GM18858 (cell line): ENCODE measurements at regions not wholly inside any gene's neighbourhood (a gene's known extent, or its start where the extent isn't known, plus 50 kb on each side); places are given as distances from the start of the nearest gene placed in this dataset.
"Not testable (repeated sequence)": the region's sequence is repeated elsewhere in the genome, so short reads cannot be mapped to it uniquely, and the experiment has no call there.

ENCODE experiments used
- ATAC-seq: cut with Tn5 transposase; IDR thresholded peaks from one replicate; pipeline ENCODE4 v1.9.1; 2021; ENCODE audit not compliant: unreplicated experiment

DNA sequence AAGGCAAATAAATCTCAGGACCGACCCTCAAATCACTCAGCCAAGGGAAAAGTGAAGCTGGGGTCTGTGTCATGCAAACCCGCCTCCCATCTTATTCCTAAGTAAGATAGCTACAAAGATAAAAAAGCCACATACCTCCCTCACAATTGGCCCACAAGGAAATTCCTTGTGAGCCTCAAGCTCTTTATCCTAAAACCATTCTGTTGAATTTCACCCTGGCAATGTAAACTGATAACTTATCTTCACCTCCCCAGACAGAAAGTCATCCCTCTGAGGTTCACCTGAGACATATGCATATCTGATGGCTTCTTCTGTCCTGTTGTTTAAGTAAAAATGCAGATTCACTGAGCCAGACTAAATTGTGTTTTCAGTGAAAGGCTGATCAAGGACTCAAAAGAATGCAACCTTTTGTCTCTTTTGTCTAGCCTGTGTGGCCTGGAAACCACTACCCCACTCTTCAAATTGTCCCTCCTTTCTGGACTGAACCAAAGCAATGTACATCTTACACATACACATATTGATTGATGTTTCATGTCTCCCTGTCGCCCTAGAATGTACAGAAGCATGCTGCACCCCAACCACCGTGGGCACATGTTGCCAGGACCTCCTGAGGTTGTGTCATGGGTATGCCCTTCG lies 91.3 kb downstream of the MFAP3L start:
- no peak for ATAC-seq

DNA sequence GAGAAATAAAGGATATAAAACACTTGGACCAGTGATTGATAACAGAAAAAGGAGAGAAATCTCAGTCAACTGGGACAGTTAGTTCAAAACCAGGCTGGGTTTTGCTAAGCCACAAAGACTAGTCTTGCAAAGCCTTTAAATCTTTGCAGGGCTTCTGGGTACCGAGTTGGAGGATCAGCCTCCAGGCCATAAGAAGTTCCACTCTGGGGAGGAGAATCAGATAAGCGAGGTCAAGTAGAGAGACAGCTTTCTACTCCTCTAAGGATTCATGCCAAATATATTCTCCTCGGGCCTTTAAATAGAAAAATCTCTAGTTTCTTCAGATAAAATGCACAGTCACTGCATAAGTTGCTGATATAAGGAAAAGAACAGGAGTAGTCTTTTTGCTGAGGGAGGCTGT lies 92.7 kb downstream of the MFAP3L start:
- ATAC-seq = no peak

DNA sequence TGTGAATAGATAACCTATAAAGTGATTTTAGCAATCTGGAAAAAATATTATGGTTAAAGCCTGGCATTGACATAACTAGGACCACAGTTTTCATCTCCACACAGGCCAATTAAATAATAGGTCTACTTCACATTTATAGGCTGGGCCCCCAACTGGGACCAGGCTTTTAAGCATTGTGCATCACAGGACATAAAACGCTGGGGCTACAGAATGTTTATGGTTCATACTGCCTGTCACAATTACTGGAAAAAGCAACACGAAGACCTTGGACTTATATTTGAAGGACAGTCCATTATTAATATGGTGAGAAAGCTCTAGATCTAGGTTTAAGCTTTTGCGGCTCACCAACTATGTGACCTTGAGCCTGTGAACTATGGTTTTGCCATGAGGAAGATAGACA lies 94.2 kb downstream of the MFAP3L start:
- ATAC-seq = no peak

DNA sequence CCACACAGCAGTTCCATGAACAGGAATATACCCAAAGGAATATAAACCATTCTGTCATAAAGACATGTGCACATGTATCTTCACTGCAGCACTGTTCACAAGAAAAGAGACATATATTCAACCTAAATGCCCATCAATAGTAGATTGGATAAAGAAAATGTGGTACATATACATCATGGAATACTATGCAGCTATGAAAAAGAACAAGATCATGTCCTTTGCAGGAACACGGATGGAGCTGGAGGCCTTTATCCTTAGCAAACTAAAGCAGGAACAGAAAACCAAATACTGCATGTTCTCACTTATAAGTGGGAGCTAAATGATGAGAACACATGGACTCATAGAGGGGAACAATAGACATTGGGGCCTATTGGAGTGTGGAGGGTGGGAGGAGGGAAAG lies 95.4 kb downstream of the MFAP3L start:
- ATAC-seq = not testable (repeated sequence)

DNA sequence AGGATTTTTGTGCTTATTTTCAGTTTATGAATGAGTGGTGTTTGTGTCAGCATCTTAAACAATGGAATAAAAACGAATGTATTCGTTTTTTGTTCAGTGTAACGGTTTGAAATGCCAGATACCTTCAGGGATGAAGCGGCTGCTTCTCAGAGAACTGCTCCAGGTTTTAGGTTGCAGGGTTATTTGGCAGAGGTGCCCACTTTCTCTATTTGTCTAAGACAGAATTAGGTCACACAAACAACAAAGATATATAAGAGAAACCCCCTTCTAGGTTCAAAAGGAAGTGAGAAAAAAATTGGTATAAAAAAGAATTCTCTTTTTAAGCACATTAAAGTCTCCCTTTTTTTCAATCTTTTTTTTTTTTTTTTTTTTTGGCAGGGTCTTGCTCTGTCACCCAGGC lies 98.9 kb downstream of the MFAP3L start:
- ATAC-seq = no peak

DNA sequence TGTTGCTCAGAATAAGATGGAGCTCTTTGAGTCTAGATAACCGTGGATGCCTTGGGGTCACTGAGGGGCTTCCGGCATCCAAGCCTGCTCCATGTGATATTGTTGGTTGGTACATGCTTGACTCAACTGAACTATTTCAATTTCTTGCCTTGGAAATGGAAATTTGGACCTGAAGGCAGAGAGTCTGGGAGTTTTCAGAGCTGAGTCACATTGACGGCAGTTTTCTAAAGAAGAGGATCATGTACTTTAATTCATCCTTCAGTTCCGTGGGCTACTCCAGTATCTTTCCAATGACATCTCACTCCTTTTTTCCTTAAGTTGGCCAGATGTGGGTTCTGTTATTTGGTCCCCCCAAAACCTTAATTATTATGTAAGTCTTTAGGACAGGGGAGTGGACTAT lies 100.5 kb downstream of the MFAP3L start:
- no peak for ATAC-seq

DNA sequence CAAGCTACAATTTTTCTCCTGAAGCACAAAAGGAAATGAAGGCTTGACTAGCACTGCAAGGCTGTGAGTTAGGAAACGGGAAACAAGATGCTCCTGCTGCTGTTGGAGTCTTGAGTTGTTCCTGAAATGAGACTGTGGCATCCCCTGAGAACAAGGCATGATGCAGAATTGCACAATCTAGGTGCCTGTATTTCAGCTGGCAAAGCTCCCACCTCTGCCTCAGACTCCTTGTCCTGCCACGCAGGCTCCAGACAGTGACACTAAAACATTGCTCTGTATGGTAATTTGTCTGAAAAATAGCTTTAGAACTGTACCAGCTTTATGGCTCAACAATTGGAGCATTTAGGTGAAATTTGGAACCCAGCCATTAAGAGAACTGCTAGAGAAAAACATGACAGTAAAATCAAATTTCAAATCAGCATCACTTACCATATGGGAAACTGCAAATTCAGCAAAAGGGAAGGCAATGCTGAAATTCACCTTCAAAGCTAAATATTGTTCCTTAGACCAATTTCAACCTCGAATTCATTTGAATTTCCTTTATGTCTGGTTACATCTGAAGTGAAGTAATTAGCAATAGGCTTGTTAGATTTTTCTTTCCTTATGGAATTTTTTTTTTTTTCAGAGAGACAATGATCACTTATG lies 103.4 kb downstream of the MFAP3L start:
- ATAC-seq = no peak

DNA sequence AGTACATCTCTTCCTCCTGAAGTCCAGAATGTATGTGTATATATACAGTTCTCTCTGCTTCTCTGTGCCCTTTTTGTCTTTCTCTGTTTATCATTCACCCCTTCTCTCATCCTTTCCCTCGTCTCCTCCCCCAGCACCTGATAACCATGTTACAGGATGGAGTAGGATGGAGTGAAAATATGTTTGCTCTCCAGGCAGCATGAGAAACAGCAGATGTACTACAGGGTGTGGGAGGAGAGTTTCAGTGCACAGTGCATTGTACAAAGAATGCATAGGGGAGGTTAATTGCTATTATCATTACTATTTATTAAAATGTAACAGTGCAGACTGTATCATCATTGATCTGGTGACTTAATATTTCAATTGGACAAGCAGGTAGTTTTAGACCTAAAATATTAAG lies 104.5 kb downstream of the MFAP3L start:
- peak; percentile 56 for ATAC-seq

DNA sequence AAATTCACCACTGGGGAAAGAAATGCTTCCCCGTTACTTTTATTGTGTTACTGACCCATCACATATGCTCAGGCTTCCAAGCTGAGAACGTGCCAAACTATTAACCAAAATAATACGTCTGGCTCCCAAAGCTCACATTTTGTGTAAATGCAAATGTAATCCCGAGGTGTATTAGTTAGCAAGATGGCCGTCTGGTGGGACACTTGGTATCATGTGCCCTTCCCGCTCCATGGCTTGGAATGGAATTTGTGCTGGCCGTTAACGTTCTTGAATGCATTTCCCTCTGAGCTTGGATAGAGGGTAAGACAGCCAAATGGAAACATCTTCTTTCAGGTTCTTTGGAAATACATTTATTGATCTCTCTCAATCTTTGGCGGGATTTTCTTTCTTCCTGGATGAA lies 105.0 kb downstream of the MFAP3L start:
- no peak for ATAC-seq

DNA sequence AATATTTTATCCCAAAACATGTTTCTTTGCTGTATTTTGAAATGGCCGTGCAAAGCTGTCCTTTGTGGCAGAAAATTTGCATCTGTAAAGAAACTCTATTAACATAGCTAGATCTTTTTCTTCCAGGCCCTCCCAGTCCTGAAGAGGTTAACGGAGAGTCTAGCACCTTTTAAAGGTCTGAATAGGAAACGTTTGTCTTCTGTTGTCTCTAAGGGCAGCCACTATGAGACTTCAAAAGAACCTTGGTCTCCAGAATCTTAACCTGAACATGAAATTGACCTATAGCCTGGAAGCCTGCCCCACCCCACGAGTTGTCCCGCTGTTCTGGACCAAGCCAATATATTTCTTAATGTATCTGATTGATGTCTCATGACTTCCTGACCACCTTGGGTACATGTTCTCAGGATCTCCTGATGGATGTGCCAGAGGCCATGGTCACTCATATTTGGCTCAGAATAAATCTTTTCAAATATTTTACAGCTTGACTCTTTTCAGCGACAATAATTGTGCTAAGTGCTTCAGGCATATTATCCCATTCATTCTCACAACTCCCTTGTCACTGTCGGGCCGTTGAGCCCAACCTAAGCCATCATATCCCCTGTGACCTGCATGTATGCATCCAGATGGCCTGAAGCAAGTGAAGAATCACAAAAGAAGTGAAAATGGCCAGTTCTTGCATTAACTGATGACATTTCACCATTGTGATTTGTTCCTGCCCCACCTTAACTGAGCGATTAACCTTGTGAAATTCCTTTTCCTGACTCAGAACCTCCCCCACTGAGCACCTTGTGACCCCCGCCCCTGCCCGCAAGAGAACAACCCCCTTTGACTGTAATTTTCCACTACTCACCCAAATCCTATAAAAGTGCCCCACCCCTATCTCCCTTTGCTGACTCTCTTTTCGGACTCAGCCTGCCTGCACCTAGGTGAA lies 106.7 kb downstream of the MFAP3L start:
- ATAC-seq = not testable (repeated sequence)

DNA sequence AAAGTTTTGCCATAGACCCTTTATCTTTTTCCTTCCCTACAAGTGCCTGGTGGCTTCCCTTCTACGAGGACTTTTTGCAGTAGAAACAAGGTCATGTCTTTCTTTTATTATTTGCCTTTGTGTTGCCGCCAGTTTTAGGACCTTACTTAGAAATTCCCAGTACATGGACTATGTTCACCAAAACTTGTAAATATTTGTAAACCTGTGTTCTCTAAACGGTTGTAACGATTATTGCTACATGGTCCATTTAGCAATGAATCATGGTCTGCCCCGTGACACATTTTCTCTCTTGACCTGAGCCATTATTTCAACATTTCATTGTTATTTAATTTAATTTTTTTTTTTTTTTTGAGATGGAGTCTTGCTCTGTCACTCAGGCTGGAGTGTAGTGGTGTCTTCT lies 110.7 kb downstream of the MFAP3L start:
- no peak for ATAC-seq

DNA sequence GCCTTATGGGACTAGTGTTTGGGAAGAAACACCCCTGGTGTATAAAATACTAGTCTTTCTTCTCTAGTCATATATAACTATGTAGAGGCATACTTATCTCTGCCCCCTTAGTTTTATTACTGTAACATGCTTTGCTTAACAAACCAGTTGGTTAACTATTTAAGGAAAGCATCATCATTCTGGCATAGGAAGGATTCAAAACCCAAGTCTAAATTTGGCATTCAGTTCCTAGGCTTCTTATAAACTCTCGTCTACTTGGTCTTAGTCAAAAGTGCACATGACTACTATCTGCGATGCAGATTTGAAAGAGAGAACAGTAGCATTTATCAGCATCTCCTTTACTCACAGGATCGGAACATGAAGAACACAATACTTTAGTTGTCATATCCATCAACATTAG lies 111.3 kb downstream of the MFAP3L start:
- no peak for ATAC-seq

DNA sequence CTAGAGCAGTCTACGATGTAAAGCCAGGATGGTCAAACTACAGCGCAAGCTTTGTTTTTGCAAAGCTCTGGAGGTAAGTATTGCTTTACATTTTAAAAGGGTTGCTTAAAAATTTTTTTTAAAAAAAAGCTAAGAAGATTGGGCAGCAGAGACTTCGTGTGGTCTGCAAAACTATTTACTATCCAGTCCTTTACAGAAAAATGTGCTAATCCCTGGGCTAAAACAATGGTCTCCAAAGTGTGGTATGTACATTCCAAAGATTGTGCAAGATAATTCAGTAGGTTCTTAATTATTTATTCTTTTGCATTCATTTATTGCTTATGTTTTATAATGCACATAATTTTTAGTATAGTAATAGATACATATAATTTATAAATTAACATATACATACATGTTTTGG lies 113.2 kb downstream of the MFAP3L start:
- ATAC-seq = no peak

DNA sequence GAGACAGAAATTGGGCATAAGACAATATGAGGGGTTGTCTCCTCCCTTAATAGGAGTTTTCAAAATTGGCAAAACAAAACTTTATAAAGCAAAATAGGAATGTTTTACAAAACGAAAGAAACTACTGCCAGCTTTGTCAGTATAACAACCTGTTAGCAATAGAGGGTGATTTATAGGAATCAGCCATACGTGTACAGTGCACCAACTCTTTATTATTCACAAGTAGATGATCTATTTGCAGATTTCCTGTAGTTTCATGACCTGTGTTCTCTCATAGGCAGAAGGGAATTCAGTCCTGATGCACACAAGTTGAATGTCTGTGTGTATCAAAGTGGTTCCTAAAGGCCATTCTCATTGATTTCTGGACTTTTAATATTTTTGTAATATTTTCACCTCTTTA lies 116.3 kb downstream of the MFAP3L start:
- no peak for ATAC-seq

DNA sequence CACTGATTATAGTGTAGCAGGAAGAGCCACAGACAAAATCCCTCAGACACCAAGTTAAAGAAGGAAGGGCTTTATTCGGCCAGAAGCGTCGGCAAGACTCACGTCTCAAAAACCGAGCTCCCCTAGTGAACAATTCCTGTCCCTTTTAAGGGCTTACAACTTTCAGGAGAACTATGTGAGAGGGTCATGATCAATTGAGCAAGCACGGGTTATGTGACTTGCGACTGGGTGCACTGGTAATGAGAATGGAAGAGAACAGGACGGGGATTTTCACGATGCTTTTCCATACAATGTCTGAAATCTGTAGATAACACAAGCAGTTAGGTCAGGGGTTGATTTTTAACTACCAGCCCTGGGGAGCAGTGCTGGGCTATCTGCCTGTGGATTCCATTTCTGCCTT lies 116.7 kb downstream of the MFAP3L start:
- ATAC-seq = no peak

DNA sequence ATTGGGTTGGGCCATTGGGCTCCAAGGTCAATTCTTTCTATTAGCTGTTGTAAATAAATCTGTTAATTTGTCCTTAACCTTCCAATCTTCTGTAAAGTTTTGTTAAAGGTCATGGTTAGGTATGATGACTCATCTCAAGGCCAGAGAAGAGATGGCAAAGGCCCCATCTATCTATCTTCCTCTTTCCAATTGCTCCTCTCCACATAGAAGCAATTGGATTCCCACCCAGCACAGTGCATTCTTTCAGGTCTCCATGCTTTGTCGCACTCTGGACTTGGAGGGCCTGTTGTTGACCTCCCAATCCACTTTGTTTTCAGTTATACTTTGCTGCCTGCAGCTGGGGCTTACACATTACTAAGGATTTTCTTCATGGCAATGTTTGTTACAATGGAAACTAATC lies 118.5 kb downstream of the MFAP3L start:
- ATAC-seq = no peak

DNA sequence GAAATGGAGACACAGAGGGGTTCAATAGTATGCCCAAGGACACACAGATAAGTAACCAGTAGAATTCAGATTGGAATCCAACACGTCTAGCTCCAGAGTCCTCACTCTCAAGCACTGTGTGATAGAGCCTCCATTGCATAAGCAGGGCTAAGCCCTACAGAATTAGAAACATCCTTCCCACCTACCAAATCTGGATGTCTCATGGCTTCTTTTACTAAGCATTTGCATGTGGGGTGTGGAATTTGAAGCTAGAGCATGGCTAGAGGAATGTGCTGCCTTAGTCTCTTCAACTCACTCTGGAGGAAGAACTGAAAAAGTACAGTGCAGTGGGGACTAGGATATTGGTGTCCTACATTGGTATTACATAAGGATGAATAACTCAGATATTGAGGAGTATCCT lies 119.4 kb downstream of the MFAP3L start:
- ATAC-seq = no peak

DNA sequence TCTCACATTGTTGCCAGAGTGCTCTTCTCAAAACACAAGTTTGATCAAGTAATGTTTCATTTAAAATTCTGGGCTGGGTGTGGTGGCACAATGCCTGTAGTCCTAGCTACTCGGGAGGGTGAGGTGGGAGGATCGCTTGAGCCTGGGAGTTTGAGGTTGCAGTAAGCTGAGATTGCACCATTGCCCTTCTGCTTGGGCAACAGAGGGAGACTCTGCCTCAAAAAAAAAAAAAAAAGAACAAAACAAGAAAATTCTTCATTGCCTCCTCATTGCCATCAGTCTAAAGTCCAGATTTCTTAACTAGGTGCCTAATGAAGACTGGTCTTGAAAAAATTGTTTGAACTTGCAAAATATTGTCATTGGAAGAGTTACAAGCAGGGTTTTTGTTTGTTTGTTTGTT lies 120.1 kb downstream of the MFAP3L start:
- no peak for ATAC-seq

DNA sequence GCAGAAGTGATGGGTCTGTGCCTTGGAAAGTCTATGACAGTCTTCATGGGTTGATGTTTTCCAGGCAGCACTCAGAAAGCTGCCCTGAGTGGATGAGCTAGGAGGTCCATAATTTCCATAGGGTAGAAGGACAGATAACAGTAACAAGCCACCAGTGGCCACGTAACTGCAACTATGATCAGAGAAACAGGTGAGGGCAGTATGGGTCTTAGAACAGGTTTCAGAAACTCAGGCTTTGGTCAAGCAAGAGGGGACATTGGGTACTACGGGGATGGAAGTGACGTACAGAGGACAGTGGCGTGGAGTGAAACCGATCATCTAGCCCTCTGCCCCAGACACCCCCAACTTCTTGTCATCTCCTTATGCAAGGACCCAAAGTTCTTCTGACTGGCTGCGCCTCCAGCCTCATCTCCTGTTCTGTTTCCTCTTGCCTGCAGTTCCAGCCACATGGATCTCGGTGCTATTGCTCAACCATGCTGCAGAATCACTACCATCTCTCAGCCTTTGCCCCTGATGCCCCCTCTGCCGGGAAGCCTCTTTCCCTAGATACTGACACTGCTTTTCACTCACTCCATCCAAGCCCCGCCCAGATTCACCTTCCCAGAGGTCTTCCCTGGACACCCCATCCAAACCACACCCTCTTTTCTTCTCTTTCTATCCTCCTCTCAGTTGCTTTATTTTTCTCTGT lies 123.4 kb downstream of the MFAP3L start:
- no peak for ATAC-seq

DNA sequence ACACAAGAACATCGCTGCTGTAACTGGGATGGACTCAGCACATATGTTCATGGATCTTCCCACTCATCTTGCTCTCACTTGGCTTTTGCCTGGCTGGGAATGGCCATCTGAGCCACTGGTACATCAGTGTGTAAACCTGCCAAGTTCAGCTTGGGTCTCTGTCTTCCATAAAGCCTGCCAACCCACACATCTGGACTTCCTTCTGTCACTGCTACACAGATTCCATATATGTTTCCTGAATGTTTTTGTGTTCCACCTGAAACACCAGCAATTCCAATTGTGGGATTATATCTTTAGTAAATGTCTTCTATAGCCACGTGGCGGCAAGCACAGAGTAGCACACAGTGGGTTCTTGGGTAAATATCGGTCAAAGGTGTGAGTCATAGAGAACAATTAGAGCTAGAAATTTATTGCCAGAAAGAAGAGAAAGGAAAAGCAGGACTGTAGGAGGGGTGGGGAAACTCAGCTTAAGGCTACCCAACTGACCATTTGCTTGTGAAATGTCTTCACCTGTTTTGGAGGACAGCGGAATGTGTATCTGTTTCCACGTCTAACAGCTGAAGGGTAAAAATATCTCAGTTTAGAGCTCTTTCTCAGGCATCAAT lies 125.9 kb downstream of the MFAP3L start:
- no peak for ATAC-seq

DNA sequence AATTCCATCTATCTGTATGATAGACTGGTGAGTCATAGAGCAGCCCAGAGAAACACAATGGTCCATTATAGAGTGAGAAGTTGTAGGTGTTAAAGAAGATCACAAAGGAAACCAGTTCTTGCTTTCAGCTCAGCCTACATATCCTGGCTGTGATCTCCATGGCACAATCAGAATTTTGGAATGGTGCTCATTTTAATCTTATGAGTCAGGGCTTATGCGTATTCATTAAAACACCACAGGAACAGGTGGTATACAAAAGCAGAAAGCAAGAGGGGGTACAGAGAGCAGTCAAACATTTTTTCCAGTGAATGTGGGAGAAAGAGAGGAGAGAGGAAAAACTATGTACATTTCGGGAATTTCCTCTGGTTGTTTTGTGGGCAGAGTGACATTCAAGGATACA lies 126.9 kb downstream of the MFAP3L start:
- no peak for ATAC-seq
